VCaP (cell line): ENCODE measurements at regions not wholly inside any gene's neighbourhood (a gene's known extent, or its start where the extent isn't known, plus 50 kb on each side); places are given as distances from the start of the nearest gene placed in this dataset.

Source experiments
- H3K27ac ChIP-seq: fragments of 450-650 bp; 2 replicates; pipeline ENCODE4 v1.5.1; 2017
- TF ChIP-seq, protein P1 (sequence below): fragments of 450-650 bp; conservative IDR thresholded peaks from 2 replicates; pipeline ENCODE4 v1.5.1; 2017; ENCODE audit warnings: mild to moderate bottlenecking, moderate library complexity

DNA sequence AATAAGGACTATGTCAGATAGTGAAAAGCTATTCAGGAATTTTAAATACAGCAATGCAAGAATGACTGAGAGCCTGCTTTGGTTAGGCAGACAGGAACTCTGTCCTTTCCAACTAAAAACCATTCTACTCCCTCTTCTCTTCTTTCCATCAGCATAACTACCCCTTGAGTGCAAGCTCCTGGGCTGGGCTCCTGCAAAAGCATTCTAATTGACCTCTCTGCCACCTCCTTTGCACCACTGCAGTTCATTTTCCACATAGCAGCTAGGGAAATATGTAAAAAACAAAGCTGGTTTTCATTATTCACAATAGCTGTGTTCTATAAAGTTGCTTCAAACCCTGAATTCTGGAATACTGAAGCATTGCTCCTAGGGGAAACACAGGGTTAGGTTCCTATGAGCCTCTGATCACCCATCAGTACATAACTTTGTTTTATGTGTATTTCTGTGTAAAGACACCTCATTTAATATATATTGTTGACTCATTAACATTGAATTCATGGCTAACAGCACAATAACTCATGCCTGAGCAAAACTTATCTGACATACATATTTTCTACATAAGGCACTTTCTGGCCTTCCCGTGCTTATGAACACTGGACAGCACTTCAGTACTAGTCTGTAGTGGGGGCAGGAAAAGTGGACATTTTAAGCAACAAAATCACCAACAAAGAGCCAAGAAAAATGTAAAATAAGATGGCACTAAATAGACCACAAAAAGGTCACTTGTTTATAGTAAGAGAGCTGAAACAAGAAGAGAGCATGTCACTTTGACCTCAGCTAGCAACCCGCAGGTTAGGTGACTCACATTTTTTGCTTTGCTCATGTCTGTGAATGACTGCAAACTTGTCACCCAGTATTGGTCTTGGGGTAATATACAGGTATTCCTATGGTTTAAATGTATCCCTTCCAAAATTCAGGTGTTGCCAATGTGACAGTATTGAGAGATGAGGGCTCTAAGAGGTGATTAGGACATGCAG, 57.9 kb upstream of the IRF2BP2 start:
- no peak overlapping the region for H3K27ac ChIP-seq

DNA sequence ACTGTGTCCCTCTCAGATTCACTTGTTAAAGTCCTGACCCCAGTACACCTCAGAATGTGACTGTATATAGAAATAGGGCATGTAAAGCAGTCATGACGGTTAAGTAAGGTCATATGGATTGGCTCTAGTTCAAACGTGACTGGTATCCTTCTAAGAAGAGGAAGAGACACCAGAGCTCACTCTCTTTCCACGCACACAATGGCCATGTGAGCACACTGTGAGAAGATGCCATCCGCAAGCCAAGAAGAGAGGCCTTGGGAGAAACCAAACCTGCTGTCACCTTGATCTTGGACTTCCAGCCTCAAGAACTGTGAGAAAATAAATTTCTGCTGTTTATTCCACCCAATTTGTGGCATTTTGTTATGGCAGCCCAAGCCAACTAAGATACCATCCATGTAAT, 56.8 kb upstream of the IRF2BP2 start:
- no peak overlapping the region for H3K27ac ChIP-seq
- TF ChIP-seq, protein P1, sequence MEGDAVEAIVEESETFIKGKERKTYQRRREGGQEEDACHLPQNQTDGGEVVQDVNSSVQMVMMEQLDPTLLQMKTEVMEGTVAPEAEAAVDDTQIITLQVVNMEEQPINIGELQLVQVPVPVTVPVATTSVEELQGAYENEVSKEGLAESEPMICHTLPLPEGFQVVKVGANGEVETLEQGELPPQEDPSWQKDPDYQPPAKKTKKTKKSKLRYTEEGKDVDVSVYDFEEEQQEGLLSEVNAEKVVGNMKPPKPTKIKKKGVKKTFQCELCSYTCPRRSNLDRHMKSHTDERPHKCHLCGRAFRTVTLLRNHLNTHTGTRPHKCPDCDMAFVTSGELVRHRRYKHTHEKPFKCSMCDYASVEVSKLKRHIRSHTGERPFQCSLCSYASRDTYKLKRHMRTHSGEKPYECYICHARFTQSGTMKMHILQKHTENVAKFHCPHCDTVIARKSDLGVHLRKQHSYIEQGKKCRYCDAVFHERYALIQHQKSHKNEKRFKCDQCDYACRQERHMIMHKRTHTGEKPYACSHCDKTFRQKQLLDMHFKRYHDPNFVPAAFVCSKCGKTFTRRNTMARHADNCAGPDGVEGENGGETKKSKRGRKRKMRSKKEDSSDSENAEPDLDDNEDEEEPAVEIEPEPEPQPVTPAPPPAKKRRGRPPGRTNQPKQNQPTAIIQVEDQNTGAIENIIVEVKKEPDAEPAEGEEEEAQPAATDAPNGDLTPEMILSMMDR, result no peak

More for the DNA sequence above, 57.9 kb upstream of the IRF2BP2 start:
- TF ChIP-seq, protein P1, result no peak

DNA sequence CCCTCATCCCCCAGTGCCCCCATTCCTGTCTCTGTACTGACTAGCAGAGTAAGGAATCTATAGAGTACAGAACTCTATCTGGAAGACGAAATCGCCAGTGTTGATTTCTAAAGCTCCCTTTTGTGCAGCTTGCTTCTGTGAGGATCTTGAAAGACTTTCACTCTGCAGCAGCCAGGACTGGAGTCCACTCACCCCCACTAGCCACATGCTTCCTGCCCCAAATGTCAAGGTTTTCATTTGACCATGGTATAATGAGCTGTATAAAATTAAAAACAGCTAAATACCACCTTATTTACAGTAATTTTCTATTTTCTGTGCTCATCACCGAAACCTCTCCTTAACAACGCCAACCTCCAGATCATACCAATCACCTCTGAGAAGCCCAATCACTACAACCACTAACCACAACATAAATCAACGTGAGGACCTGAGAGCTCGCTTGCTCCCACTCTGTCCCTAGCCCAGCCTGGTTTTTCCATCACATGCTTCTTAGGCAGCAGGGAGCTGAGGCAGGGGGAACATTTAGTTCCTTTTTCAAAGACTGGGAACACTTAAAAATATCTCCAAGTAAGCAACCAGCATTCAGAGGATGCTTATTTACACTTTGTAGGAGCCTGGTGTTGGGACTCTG, 56.1 kb upstream of the IRF2BP2 start:
- TF ChIP-seq, protein P1, result no peak
- H3K27ac ChIP-seq, result no peak overlapping the region

DNA sequence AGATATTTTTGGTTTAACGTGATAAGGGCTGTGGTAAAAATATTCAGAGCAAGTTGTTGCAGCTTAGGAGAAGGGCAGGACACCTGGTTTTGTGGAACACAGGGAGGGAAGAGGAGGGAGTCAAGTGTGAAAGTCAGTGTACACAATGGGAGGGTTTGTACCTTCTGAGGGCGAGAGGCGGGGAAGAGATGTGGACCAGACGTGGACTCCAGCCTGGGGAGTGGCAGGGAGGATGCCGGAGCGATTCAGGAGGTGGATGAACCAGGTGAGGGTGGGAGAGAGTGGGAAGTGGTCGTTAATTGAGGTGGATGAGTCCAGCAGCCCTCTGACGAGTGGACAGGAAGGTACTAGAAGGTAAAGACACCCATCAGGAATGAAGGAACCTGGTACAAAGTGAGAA, 52.2 kb upstream of the IRF2BP2 start:
- H3K27ac ChIP-seq, result no peak overlapping the region
- TF ChIP-seq, protein P1, result no peak

DNA sequence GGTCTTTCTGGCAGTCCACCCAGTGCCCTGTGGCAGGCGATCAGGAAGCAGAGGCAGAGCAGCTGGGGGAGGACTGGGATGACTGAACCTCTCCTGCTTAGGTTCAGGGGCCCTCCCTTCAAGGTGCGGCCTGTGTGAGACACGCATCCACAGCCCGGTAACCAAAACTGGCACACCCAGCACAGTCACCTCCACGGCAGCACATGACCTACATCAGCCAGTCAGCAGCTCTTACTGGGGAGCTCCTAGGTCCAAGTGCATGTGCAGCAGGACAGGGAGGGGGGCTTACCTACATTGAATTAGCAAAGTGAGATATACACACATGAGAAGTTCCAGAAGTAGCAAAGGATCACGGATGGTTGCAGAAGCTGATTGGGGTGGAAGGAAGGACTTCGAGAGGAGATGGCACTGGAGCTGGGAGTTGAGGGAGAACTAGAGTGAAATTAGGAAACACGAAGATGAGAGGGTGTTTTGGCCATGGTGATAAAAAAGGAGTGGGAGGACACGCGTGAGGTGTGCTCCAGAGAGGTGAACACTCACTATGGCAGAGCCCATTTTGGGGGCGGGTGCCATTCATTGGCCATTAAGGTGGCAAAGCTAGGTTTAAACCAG, 51.4 kb upstream of the IRF2BP2 start:
- TF ChIP-seq, protein P1, result no peak
- no peak overlapping the region for H3K27ac ChIP-seq

DNA sequence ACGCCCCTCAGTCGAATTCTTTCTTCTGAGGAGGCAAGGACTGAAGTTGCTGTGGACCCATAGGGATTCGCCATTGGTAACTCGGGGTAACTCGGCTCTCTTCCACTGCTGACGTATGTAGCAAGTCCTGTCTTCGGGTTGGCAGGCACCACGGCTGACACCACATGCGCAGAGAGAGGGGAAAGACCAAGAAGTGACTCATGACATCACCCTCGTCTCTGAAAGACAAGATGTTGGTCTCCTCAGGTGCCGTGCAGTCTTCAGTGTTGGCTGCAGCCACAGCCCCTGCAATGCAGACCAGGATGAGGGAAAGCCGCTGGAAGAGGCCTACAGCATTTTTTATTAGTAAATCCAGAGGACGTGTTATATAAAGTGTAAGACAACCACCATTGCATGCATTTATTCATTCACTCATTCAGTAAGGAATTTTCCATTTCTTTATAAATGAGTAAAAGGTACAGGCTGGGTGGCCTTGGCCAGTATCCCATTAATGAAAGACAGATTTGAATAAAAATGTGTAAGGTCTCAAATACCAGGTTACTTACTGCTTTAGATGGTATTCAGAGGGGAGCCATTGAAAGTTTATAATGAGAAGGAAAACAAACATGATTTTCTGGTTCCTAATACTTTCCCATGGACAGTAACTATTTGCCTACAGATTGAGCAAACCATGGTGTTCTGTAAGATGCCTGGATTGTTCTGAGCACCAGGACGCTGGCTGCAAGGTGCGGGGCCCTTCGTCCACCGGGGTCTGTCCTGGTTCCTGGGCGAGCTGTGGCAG, 50.7 kb upstream of the IRF2BP2 start:
- H3K27ac ChIP-seq, result no peak overlapping the region
- TF ChIP-seq, protein P1, result no peak
